ENCODE measurements at regions not wholly inside any gene's neighbourhood (a gene's known extent, or its start where the extent isn't known, plus 50 kb on each side); places are given as distances from the start of the nearest gene placed in this dataset.

GRCh38 chr10:69738071-69738470, 63.6 kb upstream of the COL13A1 start (continued):
- TF ChIP-seq TIGD3 (CRISPR knock-in tag; IDR thresholded peaks at IDR 0.05; ENCODE audit: borderline replicate concordance): no peak
- no peak for TF ChIP-seq ZNF576 (CRISPR knock-in tag; IDR thresholded peaks at IDR 0.05)
- no peak for TF ChIP-seq ZNF292 (CRISPR knock-in tag; IDR thresholded peaks at IDR 0.05; ENCODE audit: borderline replicate concordance, low read depth)
- TF ChIP-seq KDM3A (CRISPR knock-in tag; IDR thresholded peaks at IDR 0.05; ENCODE audit: low read depth): no peak
- TF ChIP-seq ETV5 (CRISPR knock-in tag; IDR thresholded peaks at IDR 0.05; ENCODE audit: borderline replicate concordance): no peak
- TF ChIP-seq ZNF772 (CRISPR knock-in tag; IDR thresholded peaks at IDR 0.05): no peak
- no peak for TF ChIP-seq ZNF605 (CRISPR knock-in tag; IDR thresholded peaks at IDR 0.05)
- TF ChIP-seq ATF5 (CRISPR knock-in tag; IDR thresholded peaks at IDR 0.05; ENCODE audit: low read depth): no peak
- no peak for TF ChIP-seq IKZF4 (CRISPR knock-in tag; IDR thresholded peaks at IDR 0.05; ENCODE audit: borderline replicate concordance, low read depth, not compliant biosample characterization)

- Histone ChIP-seq H3K27ac (ENCODE audit: extremely low read length, insufficient read depth, low read length) (no peak overlapping the region), H3K4me2 (ENCODE audit: low read depth, low read length) (no peak overlapping the region), H4K20me1 (ENCODE audit: insufficient read depth, low read length) (no peaks in the 10 kb centered on the region), H3K9ac (ENCODE audit: insufficient read depth, low read depth, low read length) (no peak overlapping the region), H2AFZ (ENCODE audit: low read length) (no peak overlapping the region), H3K79me2 (ENCODE audit: insufficient read depth, low read length) (no peaks in the 10 kb centered on the region), H3K9me3 (ENCODE audit: low read length) (no peaks in the 10 kb centered on the region), H3K27me3 (ENCODE audit: control insufficient read depth in 1 of 2, insufficient read depth in 2 of 2, low read length in 2 of 2) (peaks cover 0 to 11% of the 10 kb centered on the region in 2 experiments; a peak in 3 of 5 replicates), H3K4me1 (ENCODE audit: insufficient read depth, low read length) (no peaks in the 10 kb centered on the region), H3K4me3 (replicated peaks in 1 of 3; ENCODE audit: insufficient read depth in 1 of 3, low read depth in 2 of 3, low read length in 3 of 3) (no peak overlapping the region), H3K36me3 (replicated peaks in 1 of 2; ENCODE audit: control insufficient read depth in 1 of 2, insufficient read depth in 2 of 2, low read length in 2 of 2) (no peaks in the 10 kb centered on the region)
- TF ChIP-seq TBL1XR1 (IDR thresholded peaks at IDR 0.05; ENCODE audit: borderline replicate concordance, low read length, partially characterized antibody) (no peak), ISL2 (CRISPR knock-in tag; IDR thresholded peaks at IDR 0.05) (no peak), JUND (CRISPR knock-in tag; IDR thresholded peaks at IDR 0.05) (no peak), ZNF20 (CRISPR knock-in tag; IDR thresholded peaks at IDR 0.05) (no peak), STAG1 (CRISPR knock-in tag; IDR thresholded peaks at IDR 0.05) (no peak), UBTF (CRISPR knock-in tag; IDR thresholded peaks at IDR 0.05) (no peak), SSRP1 (CRISPR knock-in tag; IDR thresholded peaks at IDR 0.05) (no peak), ESRRA (CRISPR knock-in tag; IDR thresholded peaks at IDR 0.05; ENCODE audit: low read depth) (no peak)
- FAIRE-seq (no peak), DNase-seq (ENCODE audit: low spot score) (no peak), ATAC-seq (no peak)
- POLR2A ChIA-PET: no interaction called here
- CTCF ChIA-PET (ENCODE audit: low intra/inter-chr PET ratio, low total read pairs): no interaction called here
- no TSS peak for BruUV-seq (replicated peaks)
- 15% methylated on average over 6 of the region's 6 CpGs for WGBS (ENCODE audit: low lambda C conversion rate)
- in situ Hi-C loops (cut with HindIII; ENCODE audit: extremely low pct_ligation_motif_present, low pct_unique_long_range_greater_than_20kb) (no loop called here), intact Hi-C loops (cut with micrococcal nuclease; ENCODE audit: unreplicated experiment) (no loop called here)
Measured at GRCh38 chr10:69738858-69739435, 62.8 kb upstream of the COL13A1 start.
